SKM-1 treated with dmso at 0.1 percent for 144 hours (cell line): ENCODE measurements at regions not wholly inside any gene's neighbourhood (a gene's known extent, or its start where the extent isn't known, plus 50 kb on each side); places are given as distances from the start of the nearest gene placed in this dataset.
"Not testable (repeated sequence)": the region's sequence is repeated elsewhere in the genome, so short reads cannot be mapped to it uniquely, and the experiment has no call there.

ENCODE experiments used
- DNase-seq: peaks from one replicate; lab custom pipeline; 2025; ENCODE audit not compliant: unreplicated experiment; lab: John Stamatoyannopoulos, UW

DNA sequence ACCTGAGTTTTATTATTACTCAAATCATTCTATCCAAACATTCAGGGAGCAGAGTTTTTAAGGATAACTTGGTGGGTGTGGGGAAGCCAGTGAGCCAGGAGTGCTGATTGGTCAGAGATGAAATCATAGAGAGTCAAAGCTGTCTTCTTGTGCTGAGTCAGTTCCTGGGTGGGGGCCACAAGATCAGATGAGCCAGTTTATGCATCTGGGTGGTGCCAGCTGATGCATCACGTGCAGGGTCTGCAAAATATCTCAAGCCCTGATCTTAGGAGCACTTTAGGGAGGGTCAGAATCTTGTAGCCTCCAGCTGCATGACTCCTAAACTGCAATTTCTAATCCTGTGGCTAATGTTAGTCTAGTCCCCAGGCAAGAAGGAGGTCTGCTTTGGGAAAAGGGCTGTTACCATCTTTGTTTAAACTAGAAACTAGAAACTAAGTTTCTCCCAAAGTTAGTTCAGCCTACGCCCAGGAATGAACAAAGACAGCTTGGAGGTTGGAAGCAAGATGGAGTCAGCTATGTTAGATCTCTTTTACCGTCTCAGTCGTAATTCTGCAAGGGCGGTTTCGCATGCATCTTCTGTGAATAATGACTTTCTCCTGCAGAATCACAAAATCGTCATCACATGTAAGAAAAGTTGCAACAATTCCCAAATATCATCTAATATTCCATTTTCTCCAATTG, 97.5 kb downstream of the ZNF664 start:
- DNase-seq, result not testable (repeated sequence)

- DNase-seq, result no peak
Measured at GRCh38 chr12:124071075-124071443, 98.0 kb downstream of the ZNF664 start.

GRCh38 chr12:124073356-124074035, 100.5 kb downstream of the ZNF664 start:
- DNase-seq, result no peak

- DNase-seq, result no peak
Measured at GRCh38 chr12:124075841-124076240, 102.8 kb downstream of the ZNF664 start.

DNA sequence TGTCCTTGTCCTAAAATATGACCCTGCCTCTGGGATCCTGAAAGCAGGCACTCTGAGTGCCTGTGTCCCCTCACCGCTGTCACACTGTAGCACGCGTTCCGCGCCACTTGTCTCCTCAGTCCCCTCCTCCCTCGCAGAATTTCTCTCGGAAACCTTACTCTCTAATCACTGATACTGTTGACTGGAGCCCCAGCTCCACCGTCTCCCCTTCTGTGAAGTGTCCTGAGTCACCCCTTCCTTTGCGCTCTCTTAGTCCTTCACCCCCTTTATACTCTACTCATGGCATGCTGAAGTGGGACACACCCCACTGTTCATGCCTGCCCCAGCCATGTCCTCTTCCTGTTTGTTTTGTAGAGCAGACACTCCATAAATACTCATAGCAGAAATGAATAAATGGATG, 104.7 kb downstream of the ZNF664 start:
- DNase-seq, result no peak

GRCh38 chr12:124078800-124079199, 105.8 kb downstream of the ZNF664 start:
- DNase-seq, result no peak

DNA sequence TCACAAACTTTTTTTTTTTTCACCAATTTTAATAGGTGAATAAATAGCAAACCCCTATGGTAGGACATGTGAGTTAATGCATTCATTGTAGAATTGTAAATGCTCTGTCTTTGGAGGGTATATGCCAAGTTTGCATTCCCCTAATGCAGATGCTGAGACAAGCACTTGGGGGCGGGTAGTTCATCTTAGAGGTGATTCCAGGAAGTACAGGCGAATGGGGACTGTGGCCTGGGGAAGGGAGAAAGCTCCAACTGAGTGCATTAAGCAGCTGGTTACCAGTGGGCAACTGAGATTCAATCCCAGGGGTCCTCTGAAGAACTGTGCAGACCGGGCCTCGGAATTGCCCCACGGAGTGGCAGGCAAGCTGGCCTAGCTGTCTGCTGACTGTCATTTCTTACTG, 107.6 kb downstream of the ZNF664 start:
- DNase-seq, result no peak

- no peak for DNase-seq
Measured at GRCh38 chr12:124082012-124082411, 109.0 kb downstream of the ZNF664 start.

DNA sequence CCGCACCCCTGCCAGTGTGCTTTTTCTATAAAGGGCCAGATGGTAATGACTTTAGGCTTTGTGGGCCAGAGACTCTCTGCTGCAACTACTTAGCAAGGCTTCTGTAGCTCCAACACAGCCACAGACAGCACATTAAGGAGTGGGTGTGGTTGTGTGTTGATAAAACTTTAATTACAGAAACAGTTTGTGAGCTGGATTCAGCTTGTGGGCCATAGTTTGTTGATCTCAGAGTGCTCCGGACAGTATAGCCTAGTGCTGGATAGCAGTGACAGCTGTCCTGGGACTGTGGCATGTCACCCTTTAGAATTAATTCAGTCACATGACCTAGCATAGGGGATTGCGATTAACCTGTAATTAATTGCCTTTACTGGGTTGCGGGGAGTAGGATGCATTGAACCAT, 109.7 kb downstream of the ZNF664 start:
- no peak for DNase-seq

GRCh38 chr12:124083708-124084107, 110.7 kb downstream of the ZNF664 start:
- DNase-seq, result no peak

DNA sequence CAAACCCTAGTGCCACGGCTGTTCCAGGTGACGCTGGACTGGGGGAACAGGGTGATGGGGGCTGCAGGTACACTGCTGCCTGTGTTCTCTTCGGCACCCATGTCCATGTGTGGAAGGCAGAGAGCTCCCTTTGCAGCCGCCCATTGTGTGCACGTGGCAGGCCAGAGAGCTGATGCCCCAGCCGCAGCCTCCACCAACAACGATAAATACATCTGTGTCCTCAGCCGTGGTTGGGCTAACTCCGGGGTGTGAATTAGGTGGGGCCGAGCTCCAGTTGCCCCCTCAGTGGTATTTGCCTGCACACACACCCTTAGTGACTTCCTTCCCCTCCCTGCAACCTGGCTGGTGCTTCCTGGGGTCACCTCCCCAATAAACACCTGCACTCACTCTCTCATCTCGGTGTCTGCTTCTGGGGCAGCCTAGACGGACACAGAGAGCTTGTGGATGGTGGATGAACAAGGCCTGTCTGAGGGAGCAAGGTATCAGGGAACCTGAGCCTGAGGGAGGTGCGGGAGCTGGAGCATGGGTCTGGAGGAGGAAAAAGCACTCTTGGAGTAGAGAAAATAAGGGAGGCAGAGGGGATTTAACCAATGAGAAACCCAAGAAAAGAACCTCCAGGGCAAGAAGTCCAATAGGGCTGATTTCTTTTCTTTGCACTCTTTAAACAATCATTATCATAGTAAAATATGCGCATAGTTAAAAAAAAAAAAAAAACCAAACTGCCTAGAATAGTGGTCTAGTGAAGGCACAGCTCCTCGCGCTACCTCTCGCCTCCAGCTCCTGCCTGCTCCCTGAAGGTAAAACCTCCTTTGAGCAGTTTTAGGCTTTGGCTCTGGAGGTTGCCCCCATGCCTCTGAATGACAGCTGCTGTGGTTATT, 112.6 kb downstream of the ZNF664 start:
- no peak for DNase-seq

DNA sequence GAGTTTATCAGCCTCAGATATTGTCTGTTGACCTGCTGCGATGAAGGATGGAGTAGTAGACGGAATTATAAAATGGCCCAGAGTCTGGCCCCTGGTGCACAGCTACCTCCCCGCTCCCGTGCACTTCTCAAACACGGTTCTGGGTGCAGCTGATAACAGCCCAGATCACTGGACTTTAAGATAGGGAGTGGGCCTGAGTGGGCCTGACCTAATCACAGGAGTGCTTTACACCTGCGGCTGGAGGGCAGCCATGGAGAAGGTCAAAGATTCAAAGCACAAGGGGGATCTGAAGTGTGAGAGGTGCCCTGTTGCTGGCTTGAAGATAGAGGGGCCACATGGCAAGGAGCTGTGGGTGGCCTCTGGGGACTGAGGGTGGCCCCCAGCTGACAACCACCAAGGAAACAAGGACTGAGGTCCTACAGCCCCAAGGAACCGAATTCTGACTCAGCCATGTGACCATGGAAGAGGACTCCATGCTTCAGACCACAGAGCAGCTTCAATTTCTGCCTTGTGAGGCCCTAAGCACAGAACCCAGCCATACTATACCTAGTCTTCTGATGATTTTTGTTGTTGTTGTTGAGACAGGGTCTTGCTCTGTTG, 113.4 kb downstream of the ZNF664 start:
- no peak for DNase-seq

GRCh38 chr12:124087266-124088051, 114.4 kb downstream of the ZNF664 start:
- DNase-seq, result no peak

GRCh38 chr12:124088217-124088907, 115.3 kb downstream of the ZNF664 start:
- DNase-seq, result no peak

DNA sequence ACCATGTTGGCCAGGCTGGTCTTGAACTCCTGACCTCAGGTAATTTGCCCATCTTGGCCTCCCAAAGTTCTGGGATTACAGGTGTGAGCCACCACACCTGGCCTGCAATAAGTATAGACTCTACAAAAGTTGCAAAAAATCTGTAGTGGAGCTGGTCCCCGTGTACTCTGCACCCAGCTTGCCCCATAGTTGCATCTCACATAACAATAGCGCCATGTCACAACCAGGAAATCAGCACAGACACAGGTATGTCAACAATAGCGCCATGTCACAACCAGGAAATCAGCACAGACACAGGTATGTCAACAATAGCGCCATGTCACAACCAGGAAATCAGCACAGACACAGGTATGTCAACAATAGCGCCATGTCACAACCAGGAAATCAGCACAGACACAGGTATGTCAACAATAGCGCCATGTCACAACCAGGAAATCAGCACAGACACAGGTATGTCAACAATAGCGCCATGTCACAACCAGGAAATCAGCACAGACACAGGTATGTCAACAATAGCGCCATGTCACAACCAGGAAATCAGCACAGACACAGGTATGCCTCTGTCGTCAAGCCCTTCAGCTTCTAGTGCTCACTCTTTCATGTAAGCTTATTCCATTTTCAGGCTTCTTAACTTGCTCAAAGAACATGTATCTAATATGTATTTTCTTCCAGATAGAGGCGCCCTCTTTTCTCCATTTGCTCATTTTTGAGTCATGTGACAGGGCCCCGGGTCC, 116.3 kb downstream of the ZNF664 start:
- DNase-seq, result not testable (repeated sequence)

GRCh38 chr12:124091835-124092234, 118.8 kb downstream of the ZNF664 start:
- DNase-seq, result no peak

- not testable (repeated sequence) for DNase-seq
Measured at GRCh38 chr12:124092532-124092931, 119.5 kb downstream of the ZNF664 start.

DNA sequence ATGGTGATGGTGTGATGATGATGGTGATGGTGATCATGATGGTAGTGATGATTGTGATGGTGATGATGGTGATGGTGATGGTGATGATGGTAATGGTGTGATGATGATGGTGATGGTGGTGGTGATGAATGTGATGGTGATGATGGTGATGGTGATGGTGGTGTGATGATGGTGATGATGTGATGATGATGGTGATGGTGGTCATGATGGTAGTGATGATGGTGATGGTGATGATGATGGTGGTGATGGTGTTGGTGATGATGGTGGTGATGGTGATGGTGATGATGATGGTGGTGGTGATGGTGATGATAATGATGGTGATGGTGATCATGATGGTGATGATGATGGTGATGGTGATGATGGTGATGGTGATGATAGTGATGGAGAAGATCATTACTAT, 120.3 kb downstream of the ZNF664 start:
- DNase-seq, result no peak

- DNase-seq, result no peak
Measured at GRCh38 chr12:124094188-124094587, 121.2 kb downstream of the ZNF664 start.
